Fibroblast of the aortic adventitia (primary cell): ENCODE measurements at regions not wholly inside any gene's neighbourhood (a gene's known extent, or its start where the extent isn't known, plus 50 kb on each side); places are given as distances from the start of the nearest gene placed in this dataset.
"Not testable (repeated sequence)": the region's sequence is repeated elsewhere in the genome, so short reads cannot be mapped to it uniquely, and the experiment has no call there.

Experiments
- DNase-seq: peaks from one replicate; pipeline ENCODE4 v3.0.0-alpha.2; 2010; ENCODE audit warnings: low read depth
- H3K4me3 ChIP-seq: 2 replicates; pipeline ENCODE4 v1.5.1; 2011; ENCODE audit warnings: low read depth, mild to moderate bottlenecking, control low read depth, low read length, moderate library complexity

DNA sequence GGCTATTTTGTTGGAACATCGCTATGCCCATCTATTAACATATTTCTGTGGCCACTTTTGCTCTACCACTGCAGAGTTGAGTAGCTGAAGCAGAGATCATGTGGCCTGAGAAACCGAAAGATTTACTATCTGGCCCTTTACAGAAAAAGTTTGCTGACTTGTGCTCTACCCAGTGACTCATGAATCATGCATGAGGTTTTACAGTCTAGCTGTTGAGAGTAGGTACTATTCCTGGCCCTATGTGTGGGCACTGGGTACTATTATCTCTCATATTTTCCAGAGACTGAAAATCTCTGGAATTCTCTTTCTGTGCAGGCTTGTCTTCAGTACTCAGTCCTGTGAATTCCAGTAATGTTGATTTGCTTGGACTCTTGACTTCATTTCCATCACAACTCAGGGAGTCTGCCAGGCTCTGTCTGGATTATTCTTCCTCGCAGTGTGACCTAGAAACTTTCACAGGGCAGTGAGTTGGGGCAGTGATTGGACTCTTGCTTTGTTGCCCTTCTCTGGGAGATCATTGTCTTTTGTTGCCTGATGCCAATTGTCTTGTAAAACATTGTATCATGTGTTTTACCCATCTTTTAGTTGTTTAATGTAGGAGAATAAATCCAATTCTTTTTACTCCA is 121.3 kb upstream of the PRSS12 start:
- peak; percentile 28 for DNase-seq
- H3K4me3 ChIP-seq: not testable (repeated sequence)

DNA sequence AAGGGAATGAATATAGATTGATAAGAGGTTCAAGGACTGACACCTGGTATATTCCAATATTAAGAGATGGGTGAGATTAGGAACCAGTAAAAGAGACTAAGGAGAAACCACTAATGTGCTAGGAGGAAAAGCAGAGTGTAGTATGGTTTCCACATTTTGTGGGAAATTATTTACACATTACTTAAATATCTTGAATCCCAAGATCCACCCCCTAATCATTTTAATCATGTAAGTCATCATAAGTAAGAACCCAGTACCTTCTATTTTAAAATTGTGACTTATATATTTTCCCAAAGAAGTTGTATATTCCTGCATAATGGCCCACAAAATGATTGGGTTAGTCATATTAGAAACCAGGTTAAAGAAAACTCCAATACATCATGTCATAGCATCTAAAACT is 122.0 kb upstream of the PRSS12 start:
- not testable (repeated sequence) for H3K4me3 ChIP-seq, DNase-seq

DNA sequence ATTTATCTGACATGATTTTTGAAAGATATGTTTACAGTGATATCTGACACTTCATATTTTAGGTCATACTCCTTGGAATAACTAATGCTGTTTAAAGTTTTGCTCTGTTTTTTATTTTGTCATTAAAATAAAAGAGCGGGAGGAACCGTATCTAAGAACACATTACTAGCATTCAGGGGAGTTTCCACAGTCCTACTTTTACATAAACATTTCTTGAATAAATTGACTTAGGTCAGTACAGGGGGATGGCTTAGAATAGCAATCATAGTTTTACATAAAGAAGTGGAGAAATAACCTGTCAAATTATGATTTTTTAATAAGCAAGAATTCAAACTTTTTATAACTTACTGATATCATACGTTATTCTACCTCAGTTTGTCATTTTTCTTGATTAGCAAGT is 123.1 kb upstream of the PRSS12 start:
- not testable (repeated sequence) for DNase-seq, H3K4me3 ChIP-seq

DNA sequence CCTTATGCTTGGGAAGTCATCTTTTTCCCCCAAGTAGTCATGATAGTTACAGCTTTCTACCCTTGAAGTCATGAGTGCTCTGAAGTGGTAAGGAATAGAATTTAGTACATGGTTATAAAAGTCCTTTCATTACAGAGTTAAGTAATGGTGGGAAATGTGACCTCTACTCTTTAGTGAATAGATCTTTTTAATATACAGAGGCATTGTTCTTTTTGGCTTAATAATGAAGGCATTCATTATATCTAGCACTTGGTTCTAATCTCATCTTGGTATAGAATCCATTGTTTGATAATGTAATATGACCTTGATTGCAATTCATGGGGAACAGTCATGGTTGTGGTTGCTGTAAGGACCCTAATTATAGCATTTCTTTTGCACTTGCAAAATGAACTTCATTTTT is 125.0 kb upstream of the PRSS12 start:
- H3K4me3 ChIP-seq, DNase-seq: not testable (repeated sequence)

DNA sequence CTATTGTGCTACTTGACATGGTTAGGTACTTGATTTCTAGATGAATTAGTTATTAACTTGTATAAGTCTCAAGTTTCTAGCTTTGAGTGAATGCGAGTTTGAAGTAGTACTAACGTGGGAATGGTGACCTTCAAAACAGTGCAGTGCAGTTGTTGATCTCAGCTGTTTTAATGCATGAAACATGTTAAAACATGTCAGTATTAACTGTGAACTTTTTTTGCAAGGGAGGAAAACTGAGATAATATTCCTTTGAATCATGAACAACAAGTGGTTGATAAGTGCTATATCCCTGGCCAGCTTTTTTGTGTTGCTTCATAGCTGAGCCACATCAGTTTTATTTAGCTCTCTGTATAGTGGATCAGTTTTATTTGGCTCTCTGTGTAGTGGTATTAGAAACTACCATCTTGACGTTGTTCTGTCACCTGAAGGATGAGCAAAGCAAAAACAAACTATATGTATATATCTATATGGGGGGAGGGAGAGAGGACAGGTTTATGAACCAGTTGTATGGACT is 133.1 kb upstream of the PRSS12 start:
- not testable (repeated sequence) for DNase-seq

DNA sequence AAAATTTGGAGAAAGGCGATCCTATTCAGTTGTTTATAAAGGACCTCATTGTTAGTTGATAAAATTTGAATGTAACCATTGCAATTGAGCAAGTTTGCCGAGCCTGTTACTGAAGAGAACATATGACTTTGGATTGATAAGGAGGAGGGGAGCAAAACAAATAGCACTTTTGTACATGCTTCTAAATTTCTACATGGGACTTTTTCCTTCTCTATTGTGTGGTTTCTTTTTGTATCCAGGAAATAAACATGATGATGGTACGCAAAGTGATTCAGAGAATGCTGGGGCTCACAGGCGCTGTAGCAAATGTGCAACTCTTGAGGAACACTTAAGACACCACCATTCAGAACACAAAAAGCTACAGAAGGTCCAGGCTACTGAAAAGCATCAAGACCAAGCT is 140.2 kb upstream of the PRSS12 start:
- H3K4me3 ChIP-seq, DNase-seq: not testable (repeated sequence)

More for the DNA sequence above, 133.1 kb upstream of the PRSS12 start:
- H3K4me3 ChIP-seq: not testable (repeated sequence)

DNA sequence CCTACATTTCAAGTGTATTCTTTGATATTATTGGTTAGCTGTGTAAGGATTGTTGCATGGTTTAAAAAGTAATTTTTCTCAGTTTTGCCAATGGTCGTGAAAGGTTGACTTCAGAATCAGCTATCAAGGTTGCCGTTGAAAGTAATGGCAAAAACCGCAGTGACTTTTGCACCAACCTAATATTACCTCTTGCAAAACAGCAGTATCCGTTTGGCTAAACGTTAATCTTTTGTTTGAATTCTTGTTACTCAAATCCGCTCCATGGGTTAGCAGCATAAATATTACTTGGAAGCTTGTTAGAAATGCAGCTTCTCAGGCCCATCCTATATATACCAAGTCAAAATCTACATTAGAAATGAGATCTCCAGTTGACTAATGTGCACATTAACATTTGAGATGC is 141.6 kb upstream of the PRSS12 start:
- not testable (repeated sequence) for DNase-seq, H3K4me3 ChIP-seq

DNA sequence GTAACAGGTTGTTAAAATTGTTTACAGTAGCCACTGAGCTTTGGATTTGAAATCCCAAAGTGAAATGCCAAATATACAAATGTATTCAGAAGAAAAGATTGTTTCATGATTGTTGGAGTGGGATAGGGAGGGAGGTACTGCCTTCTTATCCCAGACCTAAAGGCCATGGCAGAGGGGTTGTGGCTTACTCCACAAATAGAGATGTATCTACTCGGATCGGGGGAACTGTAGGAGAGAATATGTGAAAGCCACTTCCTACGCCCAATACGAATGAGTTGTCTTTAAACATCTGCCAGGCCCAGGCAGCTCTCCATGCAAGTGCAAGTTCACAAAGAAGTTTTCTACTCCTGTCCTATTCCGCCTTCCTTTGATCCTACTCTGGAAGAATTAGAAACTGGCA is 150.2 kb upstream of the PRSS12 start:
- not testable (repeated sequence) for H3K4me3 ChIP-seq, DNase-seq

DNA sequence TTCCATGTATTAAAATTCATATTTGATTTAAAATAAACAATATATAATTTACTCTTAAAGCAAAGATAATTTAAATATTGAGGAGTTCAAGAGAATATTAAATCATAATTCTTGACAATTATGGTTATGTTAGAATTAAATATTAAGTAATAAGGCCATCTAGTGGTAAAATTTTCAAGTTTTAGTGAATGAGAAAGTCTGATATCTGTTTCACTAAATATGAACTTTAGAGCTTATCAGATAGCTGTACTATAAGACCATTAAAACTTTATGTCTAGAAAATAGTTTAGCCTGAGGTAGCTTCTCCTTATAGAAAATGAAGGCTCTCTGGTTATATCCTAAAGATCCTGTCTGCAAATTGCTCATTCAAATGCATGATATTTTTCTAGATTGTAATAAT is 152.1 kb upstream of the PRSS12 start:
- not testable (repeated sequence) for H3K4me3 ChIP-seq
- peak; percentile 23 for DNase-seq

DNA sequence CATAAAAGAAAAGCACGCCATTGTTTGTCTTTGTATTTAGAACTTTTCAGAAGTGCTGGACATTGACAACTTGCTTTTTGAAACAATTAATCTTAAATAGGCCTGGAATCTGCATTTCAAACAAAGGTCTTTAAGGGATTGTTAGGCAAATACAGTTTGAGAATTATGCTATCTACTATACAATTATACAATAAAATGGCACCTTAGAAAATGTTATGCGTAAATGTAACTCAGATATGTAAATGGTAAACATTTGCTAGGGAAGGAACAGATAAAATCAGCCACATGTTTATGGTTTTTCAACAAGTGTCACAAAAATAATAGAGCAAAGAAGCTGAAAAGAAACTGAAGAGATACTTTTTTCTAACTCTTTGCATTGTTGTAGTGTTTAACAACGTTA is 152.7 kb upstream of the PRSS12 start:
- H3K4me3 ChIP-seq, DNase-seq: not testable (repeated sequence)

DNA sequence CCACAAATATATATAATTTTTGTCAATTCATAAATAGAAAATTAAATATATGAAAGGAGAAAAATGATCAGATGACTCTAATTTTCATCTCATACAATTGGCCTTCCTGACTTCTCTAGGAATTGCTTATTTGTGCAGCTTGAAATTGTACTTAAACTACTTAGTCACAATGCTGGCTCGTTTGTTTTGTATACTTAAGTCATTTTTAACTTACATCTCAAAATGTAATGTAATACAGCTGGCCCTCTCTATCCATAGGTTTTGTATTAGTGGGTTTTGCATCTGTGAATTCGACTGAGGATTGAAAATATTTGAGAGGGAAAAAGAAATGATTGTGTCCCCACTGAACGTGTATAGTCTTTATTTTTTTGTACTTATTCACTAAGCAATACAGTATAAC is 160.1 kb upstream of the PRSS12 start:
- not testable (repeated sequence) for H3K4me3 ChIP-seq, DNase-seq

DNA sequence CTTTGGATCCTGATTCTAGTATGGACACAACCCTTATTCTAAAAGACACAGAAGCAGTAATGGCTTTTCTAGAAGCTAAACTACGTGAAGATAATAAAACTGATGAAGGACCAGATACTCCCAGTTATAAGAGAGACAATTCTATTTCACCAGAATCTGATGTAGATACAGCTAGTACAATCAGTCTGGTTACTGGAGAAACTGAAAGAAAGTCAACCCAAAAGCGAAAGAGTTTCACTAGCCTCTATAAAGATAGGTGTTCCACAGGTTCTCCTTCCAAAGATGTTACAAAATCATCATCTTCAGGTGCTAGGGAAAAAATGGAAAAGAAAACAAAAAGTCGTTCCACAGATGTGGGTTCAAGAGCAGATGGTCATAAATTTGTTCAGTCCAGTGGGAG is 161.5 kb upstream of the PRSS12 start:
- H3K4me3 ChIP-seq, DNase-seq: not testable (repeated sequence)

DNA sequence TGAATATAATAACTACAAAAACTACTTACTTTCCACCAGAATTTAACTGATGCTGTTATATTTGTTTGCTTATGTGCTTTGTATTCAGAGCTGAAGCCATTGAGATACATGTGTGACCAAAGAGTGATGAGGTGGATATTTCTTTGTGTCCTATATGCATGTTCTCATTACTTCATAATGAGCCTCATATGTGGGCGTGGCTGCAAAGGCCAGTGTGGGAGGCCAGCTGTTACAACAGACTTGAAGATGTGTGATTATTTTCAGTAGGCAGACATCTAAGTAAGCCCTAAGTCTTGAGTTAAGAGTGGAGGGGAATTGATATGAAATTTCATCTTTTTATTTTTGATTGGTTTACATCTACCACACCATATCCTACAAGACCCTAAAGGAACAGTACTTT is 163.3 kb upstream of the PRSS12 start:
- not testable (repeated sequence) for H3K4me3 ChIP-seq, DNase-seq

DNA sequence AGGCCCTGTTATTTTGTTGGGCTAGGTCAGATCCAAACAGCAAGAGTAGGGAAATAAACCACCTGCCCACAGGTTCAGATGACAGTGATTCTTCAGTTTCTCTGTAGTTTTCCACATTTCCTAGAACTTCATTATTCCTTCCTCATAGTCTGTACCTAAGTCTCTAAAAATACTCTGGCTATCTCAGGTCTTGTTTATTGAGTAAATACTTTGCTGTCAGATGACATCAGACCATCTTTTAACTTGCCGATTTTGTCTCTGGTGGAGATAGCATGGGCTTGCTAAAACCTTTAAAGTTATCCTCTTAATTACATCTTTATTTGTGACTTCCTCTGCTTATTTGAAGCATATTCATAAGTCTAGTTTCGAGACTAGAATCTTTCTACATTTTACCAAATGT is 155.1 kb upstream of the METTL14 start:
- not testable (repeated sequence) for DNase-seq, H3K4me3 ChIP-seq

DNA sequence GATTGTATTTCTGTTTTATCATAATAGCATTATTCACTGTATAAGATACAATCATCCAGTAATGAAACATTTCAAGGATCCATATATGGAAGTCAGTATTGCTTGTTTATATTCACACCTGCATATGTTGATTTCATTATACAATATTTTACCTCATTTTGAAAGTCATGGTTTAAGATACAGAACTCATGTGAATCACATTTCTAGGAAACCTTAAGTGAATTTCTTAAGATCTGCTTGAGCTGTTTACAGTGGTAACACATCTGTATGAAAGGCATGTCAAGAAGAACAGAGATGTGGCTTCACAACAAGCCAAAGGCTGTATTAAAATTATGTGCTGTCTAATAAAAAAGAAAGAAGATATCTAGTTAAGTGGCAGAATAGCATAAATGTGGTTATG is 153.2 kb upstream of the METTL14 start:
- DNase-seq: not testable (repeated sequence)

DNA sequence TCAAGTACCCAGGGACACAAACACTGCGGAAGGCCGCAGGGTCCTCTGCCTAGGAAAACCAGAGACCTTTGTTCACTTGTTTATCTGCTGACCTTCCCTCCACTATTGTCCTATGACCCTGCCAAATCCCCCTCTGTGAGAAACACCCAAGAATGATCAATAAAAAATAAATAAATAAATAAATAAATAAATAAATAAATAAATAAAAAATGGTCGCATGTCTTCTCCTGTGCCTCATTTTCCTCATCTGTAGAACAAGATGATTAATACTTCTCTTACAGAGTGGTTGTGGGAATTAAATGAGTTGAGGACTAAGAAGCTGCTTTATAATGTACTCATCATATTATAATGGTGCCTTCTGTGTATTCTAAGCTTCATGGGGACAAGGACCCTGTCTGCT is 149.4 kb upstream of the METTL14 start:
- DNase-seq, H3K4me3 ChIP-seq: not testable (repeated sequence)

More for the DNA sequence above, 153.2 kb upstream of the METTL14 start:
- not testable (repeated sequence) for H3K4me3 ChIP-seq
